Transverse colon (tissue), 4 donors: ENCODE measurements at regions not wholly inside any gene's neighbourhood (a gene's known extent, or its start where the extent isn't known, plus 50 kb on each side); places are given as distances from the start of the nearest gene placed in this dataset.

Experiments used
- DNase-seq: peaks from one replicate; pipeline ENCODE4 v3.0.0-alpha.2; 2019
- H3K27ac ChIP-seq, 4 donors: fragments of 200-600 bp; sonication (generic); 2 replicates each; pipeline ENCODE4 v1.5.1; 2016 to 2018; ENCODE audit warnings: inconsistent platforms in 4 of 4
- H3K27me3 ChIP-seq: fragments of 200-600 bp; sonication (generic); 2 replicates; pipeline ENCODE4 v1.5.1; 2017; ENCODE audit warnings: inconsistent platforms
- H3K36me3 ChIP-seq, 4 donors: fragments of 200-600 bp; sonication (generic); 2 replicates each; pipeline ENCODE4 v1.5.1; 2017 to 2019; ENCODE audit warnings: inconsistent platforms in 4 of 4
- H3K4me1 ChIP-seq, 4 donors: fragments of 200-600 bp; sonication (generic); 2 replicates each; pipeline ENCODE4 v1.5.1; 2017 to 2020; ENCODE audit warnings: inconsistent platforms in 4 of 4
- H3K4me3 ChIP-seq, 4 donors: fragments of 200-600 bp; sonication (generic); 1 replicate in 1 of 4; 2 replicates in 3 of 4; pipeline versions ENCODE4 v1.5.1 to v1.6.1; 2017 to 2019; ENCODE audit warnings: inconsistent platforms in 4 of 4
- H3K9me3 ChIP-seq, 2 donors: fragments of 200-600 bp; sonication (generic); 2 replicates each; pipeline ENCODE4 v1.5.1; 2017 to 2019; ENCODE audit warnings: inconsistent platforms in 2 of 2
- CTCF ChIP-seq, 5 experiments: fragments of 200-600 bp in 3 of 5; fragments of 450-650 bp in 2 of 5; sonication (generic) in 3 of 5; IDR thresholded peaks; 1 replicate in 2 of 5; 2 replicates in 3 of 5; pipeline ENCODE4 v1.5.1; 2016 to 2017; ENCODE audit warnings: antibody characterized with exemption in 5 of 5, inconsistent platforms in 3 of 5, mild to moderate bottlenecking in 2 of 5, moderate library complexity in 1 of 5
- EP300 ChIP-seq: sonication (generic); formaldehyde crosslinking; IDR thresholded peaks from one replicate; pipeline ENCODE4 v1.6.1; 2017; ENCODE audit warnings: antibody characterized with exemption, low read depth
- POLR2A ChIP-seq: fragments of 450-650 bp; IDR thresholded peaks from one replicate; pipeline ENCODE4 v1.6.1; 2016; ENCODE audit warnings: antibody characterized with exemption, mild to moderate bottlenecking, moderate library complexity
- POLR2AphosphoS5 ChIP-seq, 3 donors: sonication (generic); formaldehyde crosslinking; IDR thresholded peaks; one replicate each; pipeline ENCODE4 v1.6.1; 2016; ENCODE audit warnings: antibody characterized with exemption in 3 of 3
- WGBS, 2 donors: methylation state at CpG; one replicate each; pipeline ENCODE4 v1.1.5; 2018; ENCODE audit warnings: low coverage in 1 of 2; 5-methylcytosine and 5-hydroxymethylcytosine counted together
- in situ Hi-C, 4 donors: fragments of 200-750 bp; cut with MboI; loops; one replicate each; pipeline versions ENCODE4 v1.15.0 to v1.15.1; 2017; ENCODE audit warnings: low sequenced_read_pairs in 3 of 4, low pct_ligation_motif_present in 1 of 4, low pct_unique_long_range_greater_than_20kb in 1 of 4
- intact Hi-C: fragments of 100-400 bp; cut with DNase I; formaldehyde crosslinking; loops from one replicate; pipeline ENCODE4 v1.15.1; 2023; ENCODE audit warnings: low total_unique reads

GRCh38 chr18:47448956-47449355, 197.5 kb upstream of the SKOR2 start:
- H3K36me3 ChIP-seq, result no peaks in the 10 kb centered on the region
- 82 to 83% methylated on average over 2 to 6 of the region's 6 CpGs for WGBS, 2 donors
- no peak overlapping the region for H3K4me3 ChIP-seq
- intact Hi-C loops, result no loop called here
- in situ Hi-C loops, result no loop called here
- no peak for DNase-seq
- H3K9me3 ChIP-seq, result peaks cover 2 to 8% of the 10 kb centered on the region in 2 donors
- H3K4me1 ChIP-seq, result no peaks in the 10 kb centered on the region
- no peak overlapping the region for H3K27ac ChIP-seq
- no peaks in the 10 kb centered on the region for H3K27me3 ChIP-seq
- TF ChIP-seq POLR2AphosphoS5 (IDR thresholded peaks at IDR 0.05) (no peak), POLR2A (no peak), CTCF (IDR thresholded peaks at IDR 0.05) (no peak), EP300 (no peak)

GRCh38 chr18:47441914-47442313, 190.5 kb upstream of the SKOR2 start:
- Histone ChIP-seq H3K4me1 (no peaks in the 10 kb centered on the region), H3K36me3 (no peaks in the 10 kb centered on the region), H3K4me3 (no peak overlapping the region), H3K27me3 (no peaks in the 10 kb centered on the region), H3K9me3 (peaks cover 2 to 7% of the 10 kb centered on the region in 2 donors), H3K27ac (no peak overlapping the region)
- intact Hi-C loops (no loop called here), in situ Hi-C loops (no loop called here)
- TF ChIP-seq CTCF (IDR thresholded peaks at IDR 0.05), result no peak
- TF ChIP-seq EP300, result no peak
- no peak for TF ChIP-seq POLR2A
- TF ChIP-seq POLR2AphosphoS5 (IDR thresholded peaks at IDR 0.05), result no peak
- WGBS, 2 donors, result 51 to 73% methylated on average over 1 to 4 of the region's 4 CpGs
- DNase-seq, result no peak

- in situ Hi-C loops, result no loop called here
- H3K4me1 ChIP-seq, result no peaks in the 10 kb centered on the region
These were observed 186.5 kb upstream of the SKOR2 start for GRCh38 chr18:47438001-47438400.

GRCh38 chr18:47436871-47437270, 185.4 kb upstream of the SKOR2 start:
- 50% methylated on average over 1 of the region's 1 CpG; no CpG with 5 or more reads in 1 of the 2 donors for WGBS, 2 donors
- Histone ChIP-seq H3K4me3 (no peak overlapping the region), H3K4me1 (no peaks in the 10 kb centered on the region), H3K27me3 (peaks cover 4% of the 10 kb centered on the region), H3K9me3 (no peaks in the 10 kb centered on the region), H3K27ac (no peak overlapping the region), H3K36me3 (no peaks in the 10 kb centered on the region)
- in situ Hi-C loops (no loop called here), intact Hi-C loops (no loop called here)
- DNase-seq, result no peak
- no peak for TF ChIP-seq POLR2A
- TF ChIP-seq CTCF (IDR thresholded peaks at IDR 0.05), result no peak
- TF ChIP-seq EP300, result no peak
- no peak for TF ChIP-seq POLR2AphosphoS5 (IDR thresholded peaks at IDR 0.05)

More at GRCh38 chr18:47438001-47438400, 186.5 kb upstream of the SKOR2 start:
- Histone ChIP-seq H3K9me3 (no peaks in the 10 kb centered on the region), H3K36me3 (no peaks in the 10 kb centered on the region), H3K27ac (no peak overlapping the region), H3K4me3 (no peak overlapping the region), H3K27me3 (peaks cover 4% of the 10 kb centered on the region)
- intact Hi-C loops, result no loop called here
- no peak for DNase-seq
- TF ChIP-seq CTCF (IDR thresholded peaks at IDR 0.05) (no peak), POLR2A (no peak), EP300 (no peak), POLR2AphosphoS5 (IDR thresholded peaks at IDR 0.05) (no peak)
